Breast epithelium (tissue), 4 donors: ENCODE measurements at regions not wholly inside any gene's neighbourhood (a gene's known extent, or its start where the extent isn't known, plus 50 kb on each side); places are given as distances from the start of the nearest gene placed in this dataset.

ENCODE experiments used
- DNase-seq, 2 donors: peaks; one replicate each; pipeline ENCODE4 v3.0.0-alpha.2; 2019; ENCODE audit warnings: low spot score in 2 of 2
- H3K27ac ChIP-seq, 2 donors: fragments of 200-600 bp; sonication (generic) in 1 of 2; one replicate each; pipeline ENCODE4 v1.5.1; 2016 to 2019; ENCODE audit warnings: mild to moderate bottlenecking in 1 of 2
- H3K27me3 ChIP-seq, 2 donors: fragments of 200-600 bp; sonication (generic) in 1 of 2; one replicate each; pipeline versions ENCODE4 v1.5.1 to v1.6.0; 2017 to 2019; ENCODE audit warnings: control low read depth in 1 of 2, mild to moderate bottlenecking in 1 of 2
- H3K36me3 ChIP-seq: fragments of 200-600 bp; one replicate; pipeline ENCODE4 v1.5.1; 2019
- H3K4me1 ChIP-seq, 2 donors: fragments of 200-600 bp; sonication (generic); one replicate each; pipeline ENCODE4 v1.5.1; 2016 to 2019; ENCODE audit warnings: control low read depth in 1 of 2
- H3K4me3 ChIP-seq, 3 donors: fragments of 200-600 bp; sonication (generic); 1 replicate in 2 of 3; 2 replicates in 1 of 3; pipeline ENCODE4 v1.5.1; 2016 to 2019; ENCODE audit warnings: mild to moderate bottlenecking in 3 of 3, moderate library complexity in 2 of 3
- H3K9me3 ChIP-seq, 2 donors: fragments of 200-600 bp; sonication (generic) in 1 of 2; one replicate each; pipeline ENCODE4 v1.5.1; 2016 to 2019; ENCODE audit warnings: control low read depth in 1 of 2
- CTCF ChIP-seq, 3 donors: fragments of 450-650 bp; IDR thresholded peaks; one replicate each; pipeline ENCODE4 v1.5.1; 2016 to 2017; ENCODE audit warnings: antibody characterized with exemption in 3 of 3, mild to moderate bottlenecking in 3 of 3, moderate library complexity in 3 of 3
- POLR2A ChIP-seq: fragments of 450-650 bp; IDR thresholded peaks from one replicate; pipeline ENCODE4 v1.6.1; 2016; ENCODE audit warnings: antibody characterized with exemption, mild to moderate bottlenecking, moderate library complexity
- POLR2AphosphoS5 ChIP-seq, 3 donors: sonication (generic); formaldehyde crosslinking; IDR thresholded peaks; one replicate each; pipeline ENCODE4 v1.6.1; 2017; ENCODE audit warnings: antibody characterized with exemption in 3 of 3
- intact Hi-C: fragments of 100-400 bp; cut with DNase I; formaldehyde crosslinking; loops from one replicate; pipeline ENCODE4 v1.15.1; 2023; ENCODE audit warnings: low total_unique reads

GRCh38 chr3:34876997-34877396 lies 762.3 kb upstream of the ARPP21 start:
- no peak for DNase-seq
- Histone ChIP-seq H3K4me1 (no peaks in the 10 kb centered on the region), H3K4me3 (no peak overlapping the region), H3K36me3 (no peaks in the 10 kb centered on the region), H3K27me3 (no peaks in the 10 kb centered on the region), H3K27ac (no peak overlapping the region), H3K9me3 (no peaks in the 10 kb centered on the region)
- intact Hi-C loops = no loop called here
- TF ChIP-seq CTCF (IDR thresholded peaks at IDR 0.05) (no peak), POLR2A (no peak), POLR2AphosphoS5 (IDR thresholded peaks at IDR 0.05) (no peak)

GRCh38 chr3:34878488-34878887 lies 760.8 kb upstream of the ARPP21 start:
- no peak overlapping the region for H3K27ac ChIP-seq
- DNase-seq = no peak

GRCh38 chr3:34881026-34881425 lies 758.3 kb upstream of the ARPP21 start:
- no peaks in the 10 kb centered on the region for H3K36me3 ChIP-seq
- no peaks in the 10 kb centered on the region for H3K4me1 ChIP-seq
- no peaks in the 10 kb centered on the region for H3K9me3 ChIP-seq
- H3K27ac ChIP-seq = no peak overlapping the region
- no peaks in the 10 kb centered on the region for H3K27me3 ChIP-seq
- intact Hi-C loops = no loop called here
- no peak for DNase-seq
- TF ChIP-seq POLR2AphosphoS5 (IDR thresholded peaks at IDR 0.05) = no peak
- H3K4me3 ChIP-seq = no peak overlapping the region

More at GRCh38 chr3:34878488-34878887, 760.8 kb upstream of the ARPP21 start:
- H3K4me3 ChIP-seq = no peak overlapping the region
- intact Hi-C loops = no loop called here
- H3K4me1 ChIP-seq = no peaks in the 10 kb centered on the region
- H3K36me3 ChIP-seq = no peaks in the 10 kb centered on the region
- H3K9me3 ChIP-seq = no peaks in the 10 kb centered on the region
- no peak for TF ChIP-seq CTCF (IDR thresholded peaks at IDR 0.05)
- TF ChIP-seq POLR2A = no peak
- no peak for TF ChIP-seq POLR2AphosphoS5 (IDR thresholded peaks at IDR 0.05)
- no peaks in the 10 kb centered on the region for H3K27me3 ChIP-seq

- intact Hi-C loops = no loop called here
- Histone ChIP-seq H3K4me1 (no peaks in the 10 kb centered on the region), H3K4me3 (no peak overlapping the region), H3K9me3 (no peaks in the 10 kb centered on the region), H3K27ac (no peak overlapping the region), H3K36me3 (no peaks in the 10 kb centered on the region), H3K27me3 (no peaks in the 10 kb centered on the region)
- TF ChIP-seq POLR2AphosphoS5 (IDR thresholded peaks at IDR 0.05) = no peak
- DNase-seq = no peak
Observed at GRCh38 chr3:34882764-34883163, 756.6 kb upstream of the ARPP21 start.

- no peak overlapping the region for H3K4me3 ChIP-seq
- no peak for DNase-seq
- no peaks in the 10 kb centered on the region for H3K36me3 ChIP-seq
- no peak for TF ChIP-seq CTCF (IDR thresholded peaks at IDR 0.05)
- TF ChIP-seq POLR2A = no peak
- no peak for TF ChIP-seq POLR2AphosphoS5 (IDR thresholded peaks at IDR 0.05)
- intact Hi-C loops = no loop called here
- H3K27me3 ChIP-seq = no peaks in the 10 kb centered on the region
- H3K4me1 ChIP-seq = no peaks in the 10 kb centered on the region
- H3K27ac ChIP-seq = no peak overlapping the region
- H3K9me3 ChIP-seq = no peaks in the 10 kb centered on the region
Observed at GRCh38 chr3:34884007-34884406, 755.3 kb upstream of the ARPP21 start.

GRCh38 chr3:34886443-34886842 lies 752.9 kb upstream of the ARPP21 start:
- no peaks in the 10 kb centered on the region for H3K27me3 ChIP-seq
- H3K36me3 ChIP-seq = no peaks in the 10 kb centered on the region
- H3K4me1 ChIP-seq = no peaks in the 10 kb centered on the region
- H3K27ac ChIP-seq = no peak overlapping the region
- intact Hi-C loops = no loop called here
- TF ChIP-seq POLR2AphosphoS5 (IDR thresholded peaks at IDR 0.05) (no peak), CTCF (IDR thresholded peaks at IDR 0.05) (no peak), POLR2A (no peak)
- no peak for DNase-seq
- H3K4me3 ChIP-seq = no peak overlapping the region
- no peaks in the 10 kb centered on the region for H3K9me3 ChIP-seq
